ENCODE measurements at regions not wholly inside any gene's neighbourhood (a gene's known extent, or its start where the extent isn't known, plus 50 kb on each side); places are given as distances from the start of the nearest gene placed in this dataset.
"Not testable (repeated sequence)": the region's sequence is repeated elsewhere in the genome, so short reads cannot be mapped to it uniquely, and the experiment has no call there.

DNA sequence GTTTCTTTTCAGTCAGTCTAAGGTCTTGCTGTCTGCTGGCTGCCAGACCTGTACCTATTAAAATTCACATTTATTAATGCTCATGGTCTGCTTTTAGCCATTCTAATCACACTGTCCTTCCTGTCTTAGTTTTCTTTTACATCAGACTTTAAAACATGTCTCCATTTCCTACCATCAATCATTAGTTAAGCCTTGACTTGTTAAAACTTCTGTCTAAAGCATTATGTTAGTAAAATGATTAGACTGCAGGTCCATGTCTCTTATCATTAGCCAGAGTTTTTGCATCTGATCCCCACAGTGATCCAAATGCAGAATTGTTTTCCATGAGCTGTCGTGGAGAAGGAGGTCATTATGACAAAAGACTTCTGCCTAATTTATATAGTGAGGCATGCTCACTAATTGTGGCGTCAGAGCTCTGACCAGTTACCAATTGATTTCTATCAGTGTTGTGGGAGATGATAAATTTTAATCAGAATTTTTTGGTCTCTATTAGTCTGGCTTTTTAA lies 226.5 kb downstream of the DKK1 start:
- no peak for DNase-seq (ENCODE audit: low read depth)

DNA sequence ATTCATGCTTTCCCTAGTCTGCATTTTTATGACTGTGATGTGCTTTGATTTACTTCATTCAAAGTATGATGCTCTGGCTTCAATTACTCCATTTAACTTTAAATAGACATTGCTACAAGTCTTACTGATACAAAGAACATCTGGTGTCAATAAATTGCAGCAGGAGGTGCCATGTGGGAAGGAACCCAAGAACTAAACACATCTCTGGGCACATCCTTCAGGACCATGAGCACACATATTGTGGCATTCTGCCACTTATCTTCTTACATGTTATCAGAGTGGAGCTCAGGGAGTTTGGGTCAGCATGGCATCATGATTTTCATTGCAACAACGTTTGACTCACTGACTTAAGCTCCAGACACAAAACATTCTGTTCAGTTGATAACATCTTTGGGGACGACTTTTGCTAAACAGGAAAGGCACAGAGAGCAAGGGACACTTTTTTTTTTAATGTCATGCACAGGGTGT lies 227.0 kb downstream of the DKK1 start:
- no peak for DNase-seq (ENCODE audit: low read depth)

DNA sequence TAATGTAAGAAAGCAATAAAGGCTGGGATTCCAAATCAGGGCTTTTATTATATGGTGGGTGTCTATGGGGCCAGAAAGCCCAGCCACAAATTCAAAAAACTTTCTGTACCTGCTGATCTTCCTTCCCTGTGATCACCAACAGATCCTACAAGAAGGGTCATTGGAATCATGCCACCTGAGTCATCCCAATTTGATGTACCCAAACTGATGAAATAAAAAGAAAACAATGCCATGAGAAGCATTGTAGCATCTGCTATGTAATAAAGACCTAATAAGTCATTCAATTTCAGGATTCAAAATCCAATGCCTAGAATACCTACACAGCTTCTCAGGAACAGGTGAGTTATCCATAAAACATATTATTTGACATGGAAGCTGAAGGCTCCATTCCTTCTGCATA lies 228.8 kb downstream of the DKK1 start:
- DNase-seq (ENCODE audit: low read depth) = no peak

DNA sequence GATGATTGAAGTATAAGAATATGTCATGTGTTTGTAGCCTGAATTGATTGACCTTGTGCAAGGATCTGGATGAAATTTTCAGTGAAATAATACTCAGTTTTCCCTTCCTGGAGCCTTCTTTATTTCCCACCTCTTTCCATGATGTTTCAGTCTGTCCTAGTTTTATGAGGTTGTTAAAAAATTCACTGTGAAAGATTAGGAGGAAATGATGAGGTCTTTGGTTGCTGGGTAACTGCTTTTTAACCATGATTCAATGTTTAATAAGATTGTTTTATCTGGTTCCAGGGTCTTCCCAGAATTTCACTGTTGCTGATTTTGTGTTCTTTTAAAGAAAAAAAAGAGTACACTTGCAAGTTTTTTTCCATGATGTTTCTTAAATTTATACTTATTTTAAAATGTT lies 221.5 kb downstream of the MBL2 start:
- no peak for DNase-seq (ENCODE audit: low read depth)

DNA sequence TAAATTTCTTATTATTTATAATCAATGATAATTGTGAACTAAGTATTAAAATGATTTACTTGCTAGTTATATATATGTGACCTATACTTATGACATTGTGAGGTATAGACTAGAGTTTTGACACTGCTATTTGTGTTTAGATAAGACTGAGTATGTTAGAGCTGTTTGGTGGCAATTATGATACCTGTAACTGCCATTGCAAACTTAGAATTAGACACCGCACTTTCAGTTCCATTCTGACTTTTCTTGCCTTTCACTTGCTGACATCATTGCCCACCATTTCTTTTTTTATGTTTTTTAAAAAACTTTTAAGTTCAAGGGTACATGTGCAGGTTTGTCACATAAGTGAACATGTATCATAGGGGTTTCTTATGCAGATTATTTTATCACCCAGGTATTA lies 214.5 kb downstream of the MBL2 start:
- no peak for DNase-seq (ENCODE audit: low read depth)

DNA sequence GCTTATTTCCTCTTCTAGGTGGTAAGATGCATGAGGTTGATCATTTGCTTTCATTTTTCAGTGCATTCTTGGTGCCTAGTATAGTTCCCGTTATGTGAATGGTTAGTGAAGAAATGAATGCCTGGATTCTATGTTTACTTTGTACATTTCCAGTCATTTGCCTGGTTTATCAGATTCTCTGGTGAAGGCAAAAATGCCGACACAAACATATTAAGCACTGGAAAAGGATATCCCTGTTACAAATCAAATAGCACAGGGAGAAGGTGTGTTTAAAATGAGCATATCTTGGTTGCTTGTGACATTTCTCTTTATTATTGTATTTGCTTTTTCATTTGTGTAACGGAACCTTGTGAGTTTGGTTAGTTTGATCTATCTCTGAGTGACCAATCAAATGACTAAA lies 211.3 kb downstream of the MBL2 start:
- DNase-seq (ENCODE audit: low read depth) = no peak

DNA sequence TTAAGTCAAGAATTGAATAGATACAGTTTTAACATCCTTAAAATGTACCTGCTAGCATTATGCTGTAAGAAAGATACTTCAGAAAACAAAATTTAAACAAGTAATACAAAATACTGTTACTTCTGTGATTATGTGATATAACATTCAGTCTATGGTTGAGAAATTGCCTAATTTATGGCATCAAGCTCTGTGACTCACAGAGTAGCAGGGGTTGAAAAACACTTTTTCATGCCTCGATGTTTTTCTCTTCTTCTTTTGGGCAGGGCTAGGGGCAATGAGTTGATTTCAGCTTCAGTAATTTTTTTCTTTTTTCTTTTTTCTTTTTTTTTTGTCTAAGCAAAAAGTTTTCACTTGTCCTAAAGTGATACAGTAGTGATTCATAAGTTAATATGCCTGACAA lies 209.2 kb downstream of the MBL2 start:
- DNase-seq (ENCODE audit: low read depth) = no peak

DNA sequence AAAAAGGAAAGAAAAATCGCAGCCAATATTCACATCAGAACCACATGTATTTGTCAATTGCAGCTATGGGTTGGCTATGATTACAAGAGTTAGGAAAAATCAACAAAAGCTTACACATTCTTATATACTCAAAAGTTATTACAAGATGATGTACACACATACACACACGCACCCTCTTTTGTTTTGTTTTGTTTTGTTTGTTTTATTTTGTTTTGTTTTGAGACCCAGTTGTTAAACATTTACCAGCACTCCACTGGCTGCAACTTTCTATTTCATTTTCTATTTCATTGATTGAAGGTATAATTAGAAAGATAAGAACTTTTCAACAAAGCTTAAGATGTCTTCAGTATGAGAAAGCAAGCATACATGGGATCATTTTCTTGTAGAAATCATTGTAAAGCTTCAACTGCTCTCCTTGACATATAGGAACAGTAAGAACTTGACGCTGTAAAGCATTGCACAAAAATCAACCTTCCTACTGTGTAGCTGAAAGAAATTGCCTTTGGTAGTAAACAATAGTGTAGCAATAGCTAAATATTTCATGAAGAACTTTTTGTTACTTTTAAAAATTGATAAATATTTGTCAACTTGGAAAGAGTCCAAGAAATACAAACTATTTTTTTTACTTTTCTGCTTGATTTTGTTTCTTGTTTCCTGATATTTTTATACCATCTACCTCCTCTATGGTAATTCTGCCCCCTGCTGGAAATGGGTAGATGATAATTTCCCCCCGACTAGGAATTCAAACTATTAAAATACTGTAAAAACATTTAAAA lies 205.9 kb downstream of the MBL2 start:
- peak; percentile 35 for DNase-seq (ENCODE audit: low read depth)

DNA sequence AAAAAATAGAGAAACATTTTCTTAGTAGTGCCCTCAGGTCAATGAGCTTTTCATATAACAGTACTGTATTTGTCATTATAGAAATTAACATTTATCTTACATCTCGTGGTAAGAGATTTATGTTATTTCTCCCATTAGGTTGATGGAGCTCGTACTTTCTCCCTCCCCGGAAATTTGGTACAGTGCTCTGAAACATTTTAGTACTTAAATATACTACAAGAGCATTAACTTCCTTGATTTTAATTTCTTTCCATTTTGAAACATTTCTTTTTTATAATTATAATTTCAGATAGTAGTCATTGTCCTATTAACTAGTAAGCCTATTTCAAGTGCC lies 205.4 kb downstream of the MBL2 start:
- DNase-seq (ENCODE audit: low read depth) = no peak

DNA sequence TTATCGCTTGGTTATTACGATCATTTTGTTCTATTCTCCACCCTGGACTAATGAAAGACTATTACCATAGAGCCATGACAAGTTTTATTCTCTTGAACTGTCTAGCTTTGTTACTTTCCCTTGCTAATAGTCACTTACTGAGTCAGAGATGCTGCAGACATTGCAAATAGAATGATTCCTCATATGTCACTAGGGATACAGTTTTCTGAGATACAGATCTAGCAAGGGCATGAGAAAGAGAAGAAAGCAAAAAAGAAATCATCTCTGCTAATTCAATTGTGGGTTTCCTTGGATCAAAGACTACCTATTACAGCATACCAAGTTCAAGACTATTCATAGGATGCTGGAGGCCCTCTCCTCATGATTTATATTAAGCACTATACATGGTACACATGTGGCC lies 204.3 kb downstream of the MBL2 start:
- no peak for DNase-seq (ENCODE audit: low read depth)

DNA sequence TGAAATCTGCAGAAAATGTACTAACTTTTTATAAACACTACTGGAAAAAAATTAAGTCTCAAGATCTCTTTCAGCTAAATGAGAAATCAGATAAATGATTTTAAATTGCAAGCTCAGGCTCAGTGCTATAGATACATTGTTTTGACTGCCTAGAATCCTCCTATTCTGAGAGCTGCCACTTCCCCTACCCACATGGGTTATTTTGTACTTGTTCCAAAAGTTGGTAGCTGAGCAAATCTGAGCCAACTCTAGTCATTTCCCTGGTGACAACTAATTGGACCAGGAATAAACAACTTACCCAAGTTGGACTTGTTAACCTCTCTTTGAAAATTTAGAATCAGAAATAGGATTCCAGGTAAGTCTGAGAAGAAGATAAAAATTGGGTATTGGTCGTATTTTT lies 202.1 kb downstream of the MBL2 start:
- DNase-seq (ENCODE audit: low read depth) = no peak

DNA sequence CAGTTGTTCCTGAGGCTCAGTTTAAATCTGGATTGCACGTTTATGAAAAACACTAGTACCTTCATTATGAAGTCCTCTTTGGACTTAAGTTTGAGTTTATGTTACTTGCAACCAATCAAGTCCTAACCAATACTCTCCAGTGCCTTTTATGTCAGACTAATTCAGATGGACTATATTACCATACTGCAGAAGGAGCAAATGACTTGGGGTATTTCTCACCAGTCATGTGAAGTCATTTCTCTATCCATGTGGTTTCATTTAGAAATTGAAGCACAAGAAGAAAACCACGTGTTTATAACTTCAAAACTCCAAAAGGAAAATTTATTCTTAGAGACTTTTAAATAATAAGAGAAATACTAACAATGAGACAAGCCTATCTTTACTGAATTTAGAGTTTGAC lies 201.6 kb downstream of the MBL2 start:
- no peak for DNase-seq (ENCODE audit: low read depth)

DNA sequence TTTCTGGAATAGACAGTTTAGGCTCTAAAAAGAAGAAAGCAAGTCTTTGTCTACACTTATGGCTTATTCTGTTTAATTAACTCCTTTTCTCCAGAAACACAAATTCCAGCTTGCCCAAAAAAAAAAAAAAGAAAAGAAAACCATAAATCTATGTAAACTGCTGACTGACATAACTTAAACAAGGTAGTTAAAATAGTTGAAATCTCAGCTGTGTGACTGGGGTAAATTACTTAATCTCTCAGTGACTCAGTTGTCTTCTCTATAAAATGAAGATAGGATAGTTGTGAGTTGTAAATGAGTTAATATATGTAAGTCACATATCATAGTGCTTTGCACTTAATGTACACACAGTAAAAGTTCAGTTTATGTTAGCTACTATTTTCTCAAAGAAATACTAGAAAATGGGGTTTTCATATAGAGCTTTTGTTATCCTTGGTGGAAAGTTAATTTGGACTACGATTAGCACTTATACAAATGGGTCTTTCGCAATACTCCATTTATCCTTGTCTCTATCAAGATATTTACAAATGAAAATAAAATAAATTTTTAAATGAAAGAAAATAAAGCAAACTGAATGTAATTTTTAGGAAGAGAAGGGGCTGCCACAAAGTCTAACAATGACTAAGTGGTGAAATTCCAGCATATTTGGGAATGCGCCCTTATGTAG lies 200.9 kb downstream of the MBL2 start:
- DNase-seq (ENCODE audit: low read depth) = no peak

DNA sequence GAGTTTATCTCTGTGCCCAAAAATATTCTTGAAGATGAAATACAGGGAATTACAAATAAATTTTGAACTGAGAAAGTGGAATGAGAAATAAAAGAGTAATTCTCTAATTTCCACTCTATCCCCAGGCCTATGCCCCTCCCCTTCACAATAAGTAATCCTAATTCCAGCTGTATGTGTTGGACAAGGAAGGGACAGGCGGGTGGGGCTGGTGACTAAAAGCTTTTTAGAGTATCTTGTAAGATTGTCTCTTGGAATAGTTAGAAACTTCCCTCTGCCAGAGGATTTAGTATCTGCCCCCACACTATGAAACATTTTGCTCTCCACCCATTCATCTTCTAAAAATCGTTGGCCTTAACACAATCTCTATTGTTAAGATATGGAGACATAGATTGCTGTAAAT lies 199.2 kb downstream of the MBL2 start:
- DNase-seq (ENCODE audit: low read depth) = no peak

DNA sequence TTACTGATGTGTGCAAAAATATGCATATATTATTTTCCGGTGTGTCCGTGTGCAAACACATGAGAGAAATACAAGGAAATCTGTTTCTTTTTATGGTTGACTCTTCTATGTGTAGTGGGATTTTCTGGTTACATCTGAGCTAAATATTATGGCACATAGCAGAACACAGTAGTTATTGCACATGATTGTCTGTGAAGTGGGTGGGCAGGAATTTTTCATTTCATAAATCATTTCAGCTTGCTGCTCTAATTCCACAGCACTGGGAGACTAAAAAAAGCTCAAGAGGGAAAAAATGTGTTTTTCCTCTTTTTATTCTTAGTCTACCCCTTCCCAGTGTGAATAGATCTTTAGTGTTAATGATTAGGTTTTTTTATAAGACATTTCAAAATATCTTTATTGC lies 197.9 kb downstream of the MBL2 start:
- DNase-seq (ENCODE audit: low read depth) = no peak

DNA sequence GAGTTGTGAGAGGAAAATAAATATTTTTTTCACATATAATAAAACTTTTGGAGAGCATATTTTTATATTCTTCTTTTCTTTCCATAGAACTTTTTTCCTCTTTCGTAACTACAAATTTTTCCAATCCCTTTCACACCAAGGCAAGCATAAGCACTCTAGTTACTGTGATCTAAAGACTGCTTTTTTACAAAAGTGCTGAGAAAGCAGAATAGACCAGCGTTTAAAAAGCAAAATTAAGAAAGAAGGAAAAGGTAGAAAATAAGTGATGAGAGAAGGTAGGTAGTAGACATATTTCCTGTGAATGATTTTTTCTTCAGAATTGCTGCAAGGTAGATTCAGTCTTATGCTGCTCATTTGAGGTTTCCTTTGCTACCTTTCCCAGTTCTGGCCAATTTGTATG lies 195.5 kb downstream of the MBL2 start:
- DNase-seq (ENCODE audit: low read depth) = no peak

DNA sequence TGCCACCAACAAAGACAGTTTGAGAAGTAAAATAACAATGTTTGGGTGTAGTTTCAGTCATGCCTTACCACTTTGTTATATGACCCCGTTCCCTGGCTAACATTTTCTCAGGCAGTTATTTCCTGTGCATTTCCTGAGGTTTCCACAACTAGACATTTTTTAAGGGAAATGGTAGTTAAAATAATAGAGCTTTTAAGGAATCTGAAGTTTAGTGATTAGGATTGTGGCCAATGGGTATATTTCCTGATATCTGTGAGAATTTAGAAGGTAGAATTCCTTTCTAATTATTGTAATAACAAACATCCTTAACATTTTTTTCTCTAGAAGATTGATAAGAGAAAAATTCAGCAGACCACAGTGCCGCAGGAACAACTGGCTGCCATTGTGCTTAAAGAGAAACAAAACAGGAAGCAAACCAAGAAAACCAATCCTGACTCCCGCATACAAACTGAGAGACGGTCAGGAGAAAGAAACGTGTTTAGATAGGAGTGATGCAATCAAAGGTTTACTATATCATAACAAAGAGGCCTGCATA lies 193.6 kb downstream of the MBL2 start:
- DNase-seq (ENCODE audit: low read depth) = peak; percentile 26

DNA sequence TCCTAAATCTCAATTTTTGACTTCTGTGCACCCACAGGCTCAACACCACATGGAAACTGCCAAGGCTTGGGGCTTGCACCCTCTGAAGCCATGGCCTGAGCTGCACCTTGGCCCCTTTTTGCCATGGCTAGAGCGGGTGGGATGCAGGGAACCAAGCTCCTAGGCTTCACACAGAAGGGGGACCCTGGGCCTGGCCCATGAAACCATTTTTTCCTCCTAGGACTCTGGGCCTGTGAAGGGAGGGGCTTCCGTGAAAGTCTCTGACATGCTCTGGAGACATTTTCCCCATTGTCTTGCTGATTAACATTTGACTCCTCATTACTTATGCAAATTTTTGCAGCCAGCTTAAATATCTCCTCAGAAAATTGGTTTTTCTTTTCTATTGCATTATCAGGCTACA lies 190.9 kb downstream of the MBL2 start:
- not testable (repeated sequence) for DNase-seq (ENCODE audit: low read depth)

DNA sequence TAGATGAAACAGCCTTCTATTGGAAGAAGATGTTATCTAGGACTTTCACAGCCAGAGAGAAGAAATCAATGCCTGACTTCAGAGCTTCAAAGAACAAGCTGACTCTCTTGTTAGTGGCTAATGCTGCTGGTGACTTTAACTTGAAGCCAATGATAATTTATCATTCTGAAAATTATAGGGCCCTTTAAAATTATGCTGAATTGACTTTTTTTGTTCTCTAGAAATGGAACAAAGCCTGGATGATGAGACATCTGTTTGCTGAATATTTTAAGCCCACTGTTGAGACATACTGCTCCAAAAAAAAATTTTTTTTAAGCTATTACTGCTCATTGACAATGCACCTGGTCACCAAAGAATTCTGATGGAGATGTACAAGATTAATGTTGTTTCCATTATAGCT lies 189.2 kb downstream of the MBL2 start:
- DNase-seq (ENCODE audit: low read depth) = no peak

DNA sequence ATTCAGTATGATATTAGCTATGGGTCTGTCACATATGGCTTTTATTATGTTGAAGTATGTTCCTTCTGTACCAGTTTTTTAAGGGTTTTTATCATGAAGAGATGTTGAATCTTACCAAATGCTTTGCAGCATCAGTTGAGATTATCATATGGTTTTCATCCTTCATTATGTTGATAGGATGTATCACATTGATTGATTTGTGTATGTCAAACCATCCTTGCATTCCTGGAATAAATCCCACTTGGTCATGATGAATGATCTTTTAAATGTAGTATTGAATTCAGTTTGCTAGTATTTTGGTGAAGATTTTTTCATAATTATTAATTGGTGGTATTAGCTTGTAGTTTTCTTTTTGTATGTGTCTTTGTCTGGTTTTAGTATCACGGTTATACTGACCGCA lies 185.9 kb downstream of the MBL2 start:
- DNase-seq (ENCODE audit: low read depth) = no peak

DNA sequence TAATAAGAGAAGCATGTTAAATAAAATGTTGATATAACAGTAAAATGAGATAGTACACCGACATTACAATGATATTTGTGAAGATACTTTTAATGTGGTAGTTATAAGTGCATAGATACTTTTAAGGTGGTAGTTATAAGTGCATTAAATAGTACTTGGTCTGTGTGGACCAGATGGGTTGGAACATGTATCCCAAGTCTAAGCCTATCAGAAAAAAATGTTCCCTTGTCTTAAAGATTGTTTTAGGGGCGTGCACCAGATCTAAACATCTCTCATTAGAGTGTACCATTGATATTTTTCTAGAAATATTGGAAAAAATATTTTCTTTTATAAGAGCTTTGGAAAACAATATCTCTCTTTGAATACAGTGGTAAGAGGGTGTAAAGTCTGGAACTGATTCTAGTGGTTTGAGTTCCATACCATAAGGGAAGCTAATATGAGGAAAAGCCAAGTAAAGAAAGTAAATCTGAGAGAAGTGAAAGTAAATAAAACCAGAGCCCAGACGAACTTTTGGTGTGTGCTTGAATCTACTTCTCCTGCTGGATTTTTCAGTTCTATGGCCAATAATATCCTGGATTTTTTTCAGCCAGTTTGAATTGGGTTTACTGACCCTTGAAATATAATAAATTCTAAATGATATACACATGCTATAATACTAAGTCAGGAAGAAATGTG lies 175.3 kb downstream of the MBL2 start:
- DNase-seq (ENCODE audit: low read depth) = no peak

DNA sequence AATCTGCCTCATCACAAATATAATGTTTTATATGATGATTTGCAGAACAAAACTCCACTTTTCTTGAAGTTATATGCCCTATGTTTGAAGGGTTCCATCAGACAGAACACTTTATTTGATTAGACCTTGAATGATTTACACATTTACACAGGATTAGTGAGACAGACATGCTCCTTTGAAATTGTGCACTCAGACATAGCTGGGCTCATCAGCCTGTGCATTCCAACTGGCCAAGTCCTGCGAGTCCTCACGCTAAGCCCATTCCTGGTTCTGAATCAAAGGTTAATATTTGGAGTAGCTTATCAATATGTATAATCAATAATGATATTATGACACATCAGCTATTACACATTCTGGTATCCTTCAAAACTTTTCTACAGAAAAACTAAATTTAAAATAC lies 173.6 kb downstream of the MBL2 start:
- DNase-seq (ENCODE audit: low read depth) = no peak

Data from HS-27A (cell line).